PC-3 (cell line): ENCODE measurements at regions not wholly inside any gene's neighbourhood (a gene's known extent, or its start where the extent isn't known, plus 50 kb on each side); places are given as distances from the start of the nearest gene placed in this dataset.

Source experiments
- CTCF ChIP-seq: fragments of 300-600 bp; sonication (generic); conservative IDR thresholded peaks from 2 replicates; pipeline ENCODE4 v1.5.1; 2017; ENCODE audit warnings: antibody characterized with exemption, low read depth, mild to moderate bottlenecking, low read length
- EZH2 ChIP-seq: fragments of 300-600 bp; sonication (generic); IDR thresholded peaks from one replicate; pipeline ENCODE4 v1.6.1; 2017; ENCODE audit warnings: antibody characterized with exemption, mild to moderate bottlenecking, low read length; ENCODE audit not compliant: unreplicated experiment
- EZH2phosphoT487 ChIP-seq: fragments of 300-600 bp; sonication (generic); IDR thresholded peaks from 2 replicates; pipeline ENCODE4 v1.6.1; 2018; ENCODE audit warnings: mild to moderate bottlenecking, antibody characterized with exemption, low read length, borderline replicate concordance

GRCh38 chr5:167712986-167713585 lies 578.4 kb upstream of the WWC1 start:
- no peak for TF ChIP-seq CTCF
- TF ChIP-seq EZH2: no peak
- no peak for TF ChIP-seq EZH2phosphoT487
